Central memory CD8-positive, alpha-beta T cell (primary cell): ENCODE measurements at regions not wholly inside any gene's neighbourhood (a gene's known extent, or its start where the extent isn't known, plus 50 kb on each side); places are given as distances from the start of the nearest gene placed in this dataset.
A peak's percentile ranks its signal among the peaks of the same experiment; 100 is the strongest.

ENCODE experiments used
- ATAC-seq: fragments of 150-1000 bp; cut with Tn5 transposase; replicated peaks from 2 replicates; pipeline ENCODE4 v1.10.0; 2022; ENCODE audit warnings: mild to moderate bottlenecking, moderate FRiP score, moderate number of reproducible peaks; ENCODE audit not compliant: poor library complexity, severe bottlenecking; ENCODE audit errors: extremely low read depth
- DNase-seq, 2 donors: peaks; one replicate each; pipeline ENCODE4 v3.0.0; 2021; ENCODE audit warnings: low spot score in 2 of 2
- H3K27ac Mint-ChIP-seq: one replicate; pipeline ENCODE4 v1.8.0; 2022; ENCODE audit warnings: low read depth, mild to moderate bottlenecking, moderate library complexity, mixed read lengths
- H3K27me3 Mint-ChIP-seq: one replicate; pipeline ENCODE4 v1.8.0; 2022; ENCODE audit warnings: mixed read lengths
- H3K36me3 Mint-ChIP-seq: one replicate; pipeline ENCODE4 v1.8.0; 2022; ENCODE audit warnings: mild to moderate bottlenecking, moderate library complexity, mixed read lengths; ENCODE audit not compliant: insufficient read depth
- H3K4me1 Mint-ChIP-seq: one replicate; pipeline ENCODE4 v1.8.0; 2022; ENCODE audit warnings: mixed read lengths
- H3K4me3 Mint-ChIP-seq: one replicate; pipeline ENCODE4 v1.8.0; 2022; ENCODE audit warnings: mild to moderate bottlenecking, moderate library complexity, mixed read lengths
- H3K9me3 Mint-ChIP-seq: one replicate; pipeline ENCODE4 v1.8.0; 2022; ENCODE audit warnings: mixed read lengths

- H3K27ac Mint-ChIP-seq, result no peak overlapping the region
- DNase-seq (no peak), ATAC-seq (no peak)
- no peaks in the 10 kb centered on the region for H3K27me3 Mint-ChIP-seq
- H3K9me3 Mint-ChIP-seq, result peaks cover 19% of the 10 kb centered on the region
- no peaks in the 10 kb centered on the region for H3K4me1 Mint-ChIP-seq
- H3K4me3 Mint-ChIP-seq, result no peak overlapping the region
- H3K36me3 Mint-ChIP-seq, result no peaks in the 10 kb centered on the region
Measured at GRCh38 chr6:103255132-103255531, 1604.6 kb downstream of the HACE1 start.

GRCh38 chr6:103236923-103237322 is 1622.8 kb downstream of the HACE1 start:
- no peak for ATAC-seq
- H3K4me1 Mint-ChIP-seq, result no peaks in the 10 kb centered on the region
- H3K4me3 Mint-ChIP-seq, result no peak overlapping the region
- no peaks in the 10 kb centered on the region for H3K36me3 Mint-ChIP-seq
- DNase-seq, result no peak
- H3K9me3 Mint-ChIP-seq, result peaks cover 6% of the 10 kb centered on the region
- no peak overlapping the region for H3K27ac Mint-ChIP-seq
- H3K27me3 Mint-ChIP-seq, result no peaks in the 10 kb centered on the region

- no peak for ATAC-seq
- Mint-ChIP-seq H3K27ac (no peak overlapping the region), H3K4me3 (no peak overlapping the region), H3K9me3 (no peaks in the 10 kb centered on the region), H3K27me3 (no peaks in the 10 kb centered on the region), H3K36me3 (no peaks in the 10 kb centered on the region), H3K4me1 (no peaks in the 10 kb centered on the region)
- no peak for DNase-seq
Measured at GRCh38 chr6:103231181-103231580, 1628.5 kb downstream of the HACE1 start.

- no peaks in the 10 kb centered on the region for H3K36me3 Mint-ChIP-seq
- ATAC-seq (no peak), DNase-seq (no peak)
- no peak overlapping the region for H3K27ac Mint-ChIP-seq
- no peaks in the 10 kb centered on the region for H3K27me3 Mint-ChIP-seq
- no peaks in the 10 kb centered on the region for H3K4me1 Mint-ChIP-seq
- H3K4me3 Mint-ChIP-seq, result no peak overlapping the region
- H3K9me3 Mint-ChIP-seq, result peaks cover 11% of the 10 kb centered on the region
Measured at GRCh38 chr6:103215847-103216246, 1643.9 kb downstream of the HACE1 start.

GRCh38 chr6:103210686-103211085 is 1649.0 kb downstream of the HACE1 start:
- Mint-ChIP-seq H3K36me3 (no peaks in the 10 kb centered on the region), H3K9me3 (peaks cover 14% of the 10 kb centered on the region), H3K27me3 (no peaks in the 10 kb centered on the region), H3K4me3 (no peak overlapping the region), H3K27ac (no peak overlapping the region), H3K4me1 (no peaks in the 10 kb centered on the region)
- DNase-seq (no peak), ATAC-seq (no peak)

- ATAC-seq (no peak), DNase-seq (no peak)
- no peaks in the 10 kb centered on the region for H3K36me3 Mint-ChIP-seq
Measured at GRCh38 chr6:103198386-103198785, 1661.3 kb downstream of the HACE1 start.

GRCh38 chr6:103193413-103193812 is 1666.3 kb downstream of the HACE1 start:
- H3K4me1 Mint-ChIP-seq, result no peaks in the 10 kb centered on the region
- H3K36me3 Mint-ChIP-seq, result no peaks in the 10 kb centered on the region
- DNase-seq (no peak), ATAC-seq (no peak)
- H3K27ac Mint-ChIP-seq, result no peak overlapping the region
- peaks cover 10% of the 10 kb centered on the region for H3K9me3 Mint-ChIP-seq
- no peaks in the 10 kb centered on the region for H3K27me3 Mint-ChIP-seq
- no peak overlapping the region for H3K4me3 Mint-ChIP-seq

More at GRCh38 chr6:103198386-103198785, 1661.3 kb downstream of the HACE1 start:
- Mint-ChIP-seq H3K4me3 (no peak overlapping the region), H3K4me1 (no peaks in the 10 kb centered on the region), H3K9me3 (peaks cover 5% of the 10 kb centered on the region), H3K27ac (no peak overlapping the region), H3K27me3 (no peaks in the 10 kb centered on the region)

GRCh38 chr6:103191391-103192093 is 1668.2 kb downstream of the HACE1 start:
- Mint-ChIP-seq H3K27me3 (no peaks in the 10 kb centered on the region), H3K36me3 (no peaks in the 10 kb centered on the region), H3K27ac (no peak overlapping the region), H3K9me3 (peaks cover 10% of the 10 kb centered on the region), H3K4me1 (no peaks in the 10 kb centered on the region), H3K4me3 (no peak overlapping the region)
- ATAC-seq (no peak), DNase-seq (no peak)

GRCh38 chr6:103184776-103185175 is 1674.9 kb downstream of the HACE1 start:
- DNase-seq, result no peak
- no peaks in the 10 kb centered on the region for H3K4me1 Mint-ChIP-seq
- no peak overlapping the region for H3K4me3 Mint-ChIP-seq
- no peak for ATAC-seq
- H3K9me3 Mint-ChIP-seq, result peaks cover 9% of the 10 kb centered on the region
- no peaks in the 10 kb centered on the region for H3K27me3 Mint-ChIP-seq
- no peak overlapping the region for H3K27ac Mint-ChIP-seq
- no peaks in the 10 kb centered on the region for H3K36me3 Mint-ChIP-seq

- H3K27me3 Mint-ChIP-seq, result no peaks in the 10 kb centered on the region
- no peak for DNase-seq
- no peaks in the 10 kb centered on the region for H3K4me1 Mint-ChIP-seq
- H3K36me3 Mint-ChIP-seq, result no peaks in the 10 kb centered on the region
- no peak overlapping the region for H3K27ac Mint-ChIP-seq
- H3K4me3 Mint-ChIP-seq, result no peak overlapping the region
- H3K9me3 Mint-ChIP-seq, result peaks cover 9% of the 10 kb centered on the region
- ATAC-seq, result peak; percentile 22
Measured at GRCh38 chr6:103183831-103184411, 1675.8 kb downstream of the HACE1 start.

- no peak for DNase-seq
- H3K4me1 Mint-ChIP-seq, result no peaks in the 10 kb centered on the region
- H3K9me3 Mint-ChIP-seq, result peaks cover 12% of the 10 kb centered on the region
- no peak for ATAC-seq
- H3K27me3 Mint-ChIP-seq, result no peaks in the 10 kb centered on the region
- H3K36me3 Mint-ChIP-seq, result no peaks in the 10 kb centered on the region
- H3K4me3 Mint-ChIP-seq, result no peak overlapping the region
- H3K27ac Mint-ChIP-seq, result no peak overlapping the region
Measured at GRCh38 chr6:103178193-103178592, 1681.5 kb downstream of the HACE1 start.

- H3K36me3 Mint-ChIP-seq, result no peaks in the 10 kb centered on the region
- DNase-seq, result no peak
- H3K4me1 Mint-ChIP-seq, result no peaks in the 10 kb centered on the region
- H3K9me3 Mint-ChIP-seq, result peaks cover 12% of the 10 kb centered on the region
- no peaks in the 10 kb centered on the region for H3K27me3 Mint-ChIP-seq
- no peak overlapping the region for H3K4me3 Mint-ChIP-seq
- no peak for ATAC-seq
- no peak overlapping the region for H3K27ac Mint-ChIP-seq
Measured at GRCh38 chr6:103177791-103178190, 1681.9 kb downstream of the HACE1 start.

- Mint-ChIP-seq H3K4me3 (no peak overlapping the region), H3K4me1 (no peaks in the 10 kb centered on the region), H3K9me3 (peaks cover 12% of the 10 kb centered on the region), H3K27me3 (no peaks in the 10 kb centered on the region), H3K36me3 (no peaks in the 10 kb centered on the region), H3K27ac (no peak overlapping the region)
- no peak for DNase-seq
- ATAC-seq, result no peak
Measured at GRCh38 chr6:103175056-103175455, 1684.7 kb downstream of the HACE1 start.
